GM23338 (cell line): ENCODE measurements at regions not wholly inside any gene's neighbourhood (a gene's known extent, or its start where the extent isn't known, plus 50 kb on each side); places are given as distances from the start of the nearest gene placed in this dataset.

Experiments
- ATAC-seq: fragments of 200-7000 bp; cut with Tn5 transposase; 3 replicates; pipeline ENCODE4 v1.9.1; 2020
- DNase-seq: peaks from one replicate; pipeline ENCODE4 v3.0.0-alpha.2; 2015; ENCODE audit warnings: low spot score
- H2AFZ ChIP-seq: fragments of 200-600 bp; sonication (generic); 2 replicates; pipeline ENCODE4 v1.8.0; 2016; ENCODE audit warnings: antibody characterized with exemption, mild to moderate bottlenecking, moderate library complexity
- H3F3A ChIP-seq: fragments of 200-600 bp; sonication (generic); replicated peaks from 2 replicates; pipeline ENCODE4 v1.8.0; 2017; ENCODE audit warnings: antibody characterized with exemption, mixed run types, low read depth
- H3K27ac ChIP-seq: fragments of 200-600 bp; sonication (generic); 2 replicates; pipeline ENCODE4 v1.6.1; 2016; ENCODE audit warnings: low read depth
- H3K27me3 ChIP-seq: fragments of 200-600 bp; sonication (generic); 2 replicates; pipeline ENCODE4 v1.8.0; 2016; ENCODE audit warnings: mild to moderate bottlenecking, mixed run types, moderate library complexity; ENCODE audit not compliant: insufficient read depth
- H3K36me3 ChIP-seq: fragments of 200-600 bp; sonication (generic); 2 replicates; pipeline ENCODE4 v1.8.0; 2016; ENCODE audit warnings: mild to moderate bottlenecking; ENCODE audit not compliant: insufficient read depth
- H3K4me1 ChIP-seq: fragments of 200-600 bp; sonication (generic); 2 replicates; pipeline ENCODE4 v1.8.0; 2016; ENCODE audit warnings: mild to moderate bottlenecking, moderate library complexity; ENCODE audit not compliant: insufficient read depth
- H3K4me2 ChIP-seq: fragments of 200-600 bp; sonication (generic); 2 replicates; pipeline ENCODE4 v1.7.1; 2017; ENCODE audit warnings: mixed run types
- H3K4me3 ChIP-seq: fragments of 200-600 bp; sonication (generic); 2 replicates; pipeline ENCODE4 v1.6.1; 2016; ENCODE audit warnings: mixed run types
- H3K79me2 ChIP-seq: fragments of 200-600 bp; sonication (generic); replicated peaks from 2 replicates; pipeline ENCODE4 v1.8.0; 2017; ENCODE audit warnings: mild to moderate bottlenecking; ENCODE audit not compliant: insufficient read depth
- H3K9me2 ChIP-seq: fragments of 200-600 bp; sonication (generic); 2 replicates; pipeline ENCODE4 v1.8.0; 2017; ENCODE audit not compliant: insufficient read depth
- H4K20me1 ChIP-seq: fragments of 200-600 bp; sonication (generic); replicated peaks from 2 replicates; pipeline ENCODE4 v1.8.0; 2017; ENCODE audit warnings: mild to moderate bottlenecking; ENCODE audit not compliant: insufficient read depth
- H3K27ac Mint-ChIP-seq: 2 replicates; pipeline ENCODE4 v1.8.0; 2020; ENCODE audit warnings: inconsistent platforms, mild to moderate bottlenecking, moderate library complexity, mixed read lengths
- H3K27me3 Mint-ChIP-seq: 3 replicates; pipeline ENCODE4 v1.8.0; 2022; ENCODE audit warnings: low read depth, mild to moderate bottlenecking, moderate library complexity, mixed read lengths, inconsistent platforms; ENCODE audit not compliant: insufficient read depth, poor library complexity
- H3K36me3 Mint-ChIP-seq: 3 replicates; pipeline ENCODE4 v1.8.0; 2021; ENCODE audit warnings: low read depth, mild to moderate bottlenecking, inconsistent platforms, moderate library complexity, mixed read lengths
- H3K4me1 Mint-ChIP-seq: 3 replicates; pipeline ENCODE4 v1.8.0; 2020; ENCODE audit warnings: mild to moderate bottlenecking, inconsistent platforms, mixed read lengths
- H3K4me3 Mint-ChIP-seq: 3 replicates; pipeline ENCODE4 v1.8.0; 2021; ENCODE audit warnings: moderate library complexity, mild to moderate bottlenecking, inconsistent platforms, mixed read lengths
- H3K9me3 Mint-ChIP-seq: 3 replicates; pipeline ENCODE4 v1.8.0; 2020; ENCODE audit warnings: moderate library complexity, mild to moderate bottlenecking, inconsistent platforms, mixed read lengths
- CREB1 ChIP-seq: fragments of 250-450 bp; sonication (Bioruptor Pico); IDR thresholded peaks from 2 replicates; pipeline ENCODE4 v1.5.0; 2020; ENCODE audit warnings: low read depth, mild to moderate bottlenecking, moderate library complexity
- EZH2 ChIP-seq: fragments of 200-600 bp; sonication (generic); IDR thresholded peaks from one replicate; pipeline ENCODE4 v1.8.0; 2017; ENCODE audit warnings: antibody characterized with exemption, mild to moderate bottlenecking, low read depth; ENCODE audit not compliant: unreplicated experiment
- EZH2phosphoT487 ChIP-seq: fragments of 200-600 bp; sonication (generic); IDR thresholded peaks from one replicate; pipeline ENCODE4 v1.8.1; 2018; ENCODE audit warnings: antibody characterized with exemption; ENCODE audit not compliant: unreplicated experiment
- JUNB ChIP-seq: IDR thresholded peaks from one replicate; pipeline ENCODE4 v1.6.1; 2016; ENCODE audit warnings: antibody characterized with exemption; ENCODE audit not compliant: unreplicated experiment
- NANOG ChIP-seq: IDR thresholded peaks from 2 replicates; pipeline ENCODE4 v1.6.1; 2016; ENCODE audit warnings: antibody characterized with exemption, borderline replicate concordance
- POLR2AphosphoS5 ChIP-seq: IDR thresholded peaks from 2 replicates; pipeline ENCODE4 v1.6.1; 2016; ENCODE audit warnings: antibody characterized with exemption, low read depth
- STAT1 ChIP-seq: IDR thresholded peaks from one replicate; pipeline ENCODE4 v1.6.1; 2016; ENCODE audit warnings: antibody characterized with exemption; ENCODE audit not compliant: unreplicated experiment
- ZNF114 ChIP-seq: fragments of 250-450 bp; sonication (Bioruptor Pico); IDR thresholded peaks from 2 replicates; pipeline ENCODE4 v1.5.0; 2020; ENCODE audit warnings: mild to moderate bottlenecking, moderate library complexity
- ZNF331 ChIP-seq: fragments of 250-450 bp; sonication (Bioruptor Pico); IDR thresholded peaks from 2 replicates; pipeline ENCODE4 v1.5.0; 2020; ENCODE audit warnings: low read depth, mild to moderate bottlenecking, moderate library complexity
- TF ChIP-seq, protein P1 (sequence below), 2 experiments: fragments of 200-600 bp in 1 of 2; sonication (generic) in 1 of 2; conservative IDR thresholded peaks; 2 replicates each; pipeline versions ENCODE4 v1.5.1 to v1.6.1; 2016 to 2017; ENCODE audit warnings: antibody characterized with exemption in 2 of 2, low read depth in 2 of 2, mild to moderate bottlenecking in 2 of 2, moderate library complexity in 1 of 2
- TF ChIP-seq, protein P2 (sequence below): IDR thresholded peaks from 2 replicates; pipeline ENCODE4 v1.6.1; 2016; ENCODE audit warnings: antibody characterized with exemption
- TF ChIP-seq, protein P3 (sequence below): fragments of 250-450 bp; sonication (Bioruptor Pico); IDR thresholded peaks from 2 replicates; pipeline ENCODE4 v1.5.0; 2020; ENCODE audit warnings: mild to moderate bottlenecking, moderate library complexity
- TF ChIP-seq, protein P4 (sequence below): IDR thresholded peaks from one replicate; pipeline ENCODE4 v1.6.1; 2018; ENCODE audit warnings: antibody characterized with exemption; ENCODE audit not compliant: unreplicated experiment

DNA sequence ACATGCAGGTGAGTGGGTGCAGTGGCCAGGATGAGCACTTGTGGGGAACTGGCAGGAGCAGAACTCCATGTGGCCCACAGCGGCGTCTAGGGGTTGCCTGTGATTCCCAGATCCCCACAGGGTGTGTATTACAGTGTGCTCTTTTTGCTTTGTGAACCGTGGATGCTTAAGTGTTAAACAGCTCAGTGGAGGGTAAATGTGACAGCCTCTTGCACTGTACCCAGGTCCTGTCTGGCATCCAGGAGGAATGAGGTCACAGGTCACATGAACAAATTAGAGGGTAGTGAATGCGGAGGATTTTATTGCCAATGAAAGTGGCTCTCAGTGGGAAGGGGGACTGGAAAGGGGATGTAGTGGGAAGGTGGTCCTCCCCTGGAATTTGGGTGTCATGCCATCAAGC is 447.8 kb downstream of the SPRY1 start:
- no peak overlapping the region for H3K27ac ChIP-seq
- H3K27me3 ChIP-seq = no peaks in the 10 kb centered on the region
- no peak overlapping the region for H3K4me2 ChIP-seq
- Mint-ChIP-seq H3K27me3 (peaks cover 4% of the 10 kb centered on the region), H3K9me3 (no peaks in the 10 kb centered on the region), H3K4me3 (no peak overlapping the region), H3K4me1 (peaks cover 16% of the 10 kb centered on the region), H3K27ac (no peak overlapping the region), H3K36me3 (peaks cover 14% of the 10 kb centered on the region; the same call in 2 of the 3 replicates)
- no peaks in the 10 kb centered on the region for H3K79me2 ChIP-seq
- no peak overlapping the region for H2AFZ ChIP-seq
- H3K4me1 ChIP-seq = peaks cover 12% of the 10 kb centered on the region; the same call in 1 of the 2 replicates
- TF ChIP-seq POLR2AphosphoS5 (no peak), EZH2phosphoT487 (no peak), ZNF331 (CRISPR knock-in tag) (no peak), JUNB (no peak), NANOG (no peak), EZH2 (no peak), CREB1 (no peak), STAT1 (no peak), ZNF114 (CRISPR knock-in tag) (no peak)
- TF ChIP-seq, protein P1, sequence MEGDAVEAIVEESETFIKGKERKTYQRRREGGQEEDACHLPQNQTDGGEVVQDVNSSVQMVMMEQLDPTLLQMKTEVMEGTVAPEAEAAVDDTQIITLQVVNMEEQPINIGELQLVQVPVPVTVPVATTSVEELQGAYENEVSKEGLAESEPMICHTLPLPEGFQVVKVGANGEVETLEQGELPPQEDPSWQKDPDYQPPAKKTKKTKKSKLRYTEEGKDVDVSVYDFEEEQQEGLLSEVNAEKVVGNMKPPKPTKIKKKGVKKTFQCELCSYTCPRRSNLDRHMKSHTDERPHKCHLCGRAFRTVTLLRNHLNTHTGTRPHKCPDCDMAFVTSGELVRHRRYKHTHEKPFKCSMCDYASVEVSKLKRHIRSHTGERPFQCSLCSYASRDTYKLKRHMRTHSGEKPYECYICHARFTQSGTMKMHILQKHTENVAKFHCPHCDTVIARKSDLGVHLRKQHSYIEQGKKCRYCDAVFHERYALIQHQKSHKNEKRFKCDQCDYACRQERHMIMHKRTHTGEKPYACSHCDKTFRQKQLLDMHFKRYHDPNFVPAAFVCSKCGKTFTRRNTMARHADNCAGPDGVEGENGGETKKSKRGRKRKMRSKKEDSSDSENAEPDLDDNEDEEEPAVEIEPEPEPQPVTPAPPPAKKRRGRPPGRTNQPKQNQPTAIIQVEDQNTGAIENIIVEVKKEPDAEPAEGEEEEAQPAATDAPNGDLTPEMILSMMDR (conservative IDR thresholded peaks at IDR 0.05; ENCODE audit: low read depth in 2 of 2) = no peak
- TF ChIP-seq, protein P2, sequence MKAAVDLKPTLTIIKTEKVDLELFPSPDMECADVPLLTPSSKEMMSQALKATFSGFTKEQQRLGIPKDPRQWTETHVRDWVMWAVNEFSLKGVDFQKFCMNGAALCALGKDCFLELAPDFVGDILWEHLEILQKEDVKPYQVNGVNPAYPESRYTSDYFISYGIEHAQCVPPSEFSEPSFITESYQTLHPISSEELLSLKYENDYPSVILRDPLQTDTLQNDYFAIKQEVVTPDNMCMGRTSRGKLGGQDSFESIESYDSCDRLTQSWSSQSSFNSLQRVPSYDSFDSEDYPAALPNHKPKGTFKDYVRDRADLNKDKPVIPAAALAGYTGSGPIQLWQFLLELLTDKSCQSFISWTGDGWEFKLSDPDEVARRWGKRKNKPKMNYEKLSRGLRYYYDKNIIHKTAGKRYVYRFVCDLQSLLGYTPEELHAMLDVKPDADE = no peak
- TF ChIP-seq, protein P3, sequence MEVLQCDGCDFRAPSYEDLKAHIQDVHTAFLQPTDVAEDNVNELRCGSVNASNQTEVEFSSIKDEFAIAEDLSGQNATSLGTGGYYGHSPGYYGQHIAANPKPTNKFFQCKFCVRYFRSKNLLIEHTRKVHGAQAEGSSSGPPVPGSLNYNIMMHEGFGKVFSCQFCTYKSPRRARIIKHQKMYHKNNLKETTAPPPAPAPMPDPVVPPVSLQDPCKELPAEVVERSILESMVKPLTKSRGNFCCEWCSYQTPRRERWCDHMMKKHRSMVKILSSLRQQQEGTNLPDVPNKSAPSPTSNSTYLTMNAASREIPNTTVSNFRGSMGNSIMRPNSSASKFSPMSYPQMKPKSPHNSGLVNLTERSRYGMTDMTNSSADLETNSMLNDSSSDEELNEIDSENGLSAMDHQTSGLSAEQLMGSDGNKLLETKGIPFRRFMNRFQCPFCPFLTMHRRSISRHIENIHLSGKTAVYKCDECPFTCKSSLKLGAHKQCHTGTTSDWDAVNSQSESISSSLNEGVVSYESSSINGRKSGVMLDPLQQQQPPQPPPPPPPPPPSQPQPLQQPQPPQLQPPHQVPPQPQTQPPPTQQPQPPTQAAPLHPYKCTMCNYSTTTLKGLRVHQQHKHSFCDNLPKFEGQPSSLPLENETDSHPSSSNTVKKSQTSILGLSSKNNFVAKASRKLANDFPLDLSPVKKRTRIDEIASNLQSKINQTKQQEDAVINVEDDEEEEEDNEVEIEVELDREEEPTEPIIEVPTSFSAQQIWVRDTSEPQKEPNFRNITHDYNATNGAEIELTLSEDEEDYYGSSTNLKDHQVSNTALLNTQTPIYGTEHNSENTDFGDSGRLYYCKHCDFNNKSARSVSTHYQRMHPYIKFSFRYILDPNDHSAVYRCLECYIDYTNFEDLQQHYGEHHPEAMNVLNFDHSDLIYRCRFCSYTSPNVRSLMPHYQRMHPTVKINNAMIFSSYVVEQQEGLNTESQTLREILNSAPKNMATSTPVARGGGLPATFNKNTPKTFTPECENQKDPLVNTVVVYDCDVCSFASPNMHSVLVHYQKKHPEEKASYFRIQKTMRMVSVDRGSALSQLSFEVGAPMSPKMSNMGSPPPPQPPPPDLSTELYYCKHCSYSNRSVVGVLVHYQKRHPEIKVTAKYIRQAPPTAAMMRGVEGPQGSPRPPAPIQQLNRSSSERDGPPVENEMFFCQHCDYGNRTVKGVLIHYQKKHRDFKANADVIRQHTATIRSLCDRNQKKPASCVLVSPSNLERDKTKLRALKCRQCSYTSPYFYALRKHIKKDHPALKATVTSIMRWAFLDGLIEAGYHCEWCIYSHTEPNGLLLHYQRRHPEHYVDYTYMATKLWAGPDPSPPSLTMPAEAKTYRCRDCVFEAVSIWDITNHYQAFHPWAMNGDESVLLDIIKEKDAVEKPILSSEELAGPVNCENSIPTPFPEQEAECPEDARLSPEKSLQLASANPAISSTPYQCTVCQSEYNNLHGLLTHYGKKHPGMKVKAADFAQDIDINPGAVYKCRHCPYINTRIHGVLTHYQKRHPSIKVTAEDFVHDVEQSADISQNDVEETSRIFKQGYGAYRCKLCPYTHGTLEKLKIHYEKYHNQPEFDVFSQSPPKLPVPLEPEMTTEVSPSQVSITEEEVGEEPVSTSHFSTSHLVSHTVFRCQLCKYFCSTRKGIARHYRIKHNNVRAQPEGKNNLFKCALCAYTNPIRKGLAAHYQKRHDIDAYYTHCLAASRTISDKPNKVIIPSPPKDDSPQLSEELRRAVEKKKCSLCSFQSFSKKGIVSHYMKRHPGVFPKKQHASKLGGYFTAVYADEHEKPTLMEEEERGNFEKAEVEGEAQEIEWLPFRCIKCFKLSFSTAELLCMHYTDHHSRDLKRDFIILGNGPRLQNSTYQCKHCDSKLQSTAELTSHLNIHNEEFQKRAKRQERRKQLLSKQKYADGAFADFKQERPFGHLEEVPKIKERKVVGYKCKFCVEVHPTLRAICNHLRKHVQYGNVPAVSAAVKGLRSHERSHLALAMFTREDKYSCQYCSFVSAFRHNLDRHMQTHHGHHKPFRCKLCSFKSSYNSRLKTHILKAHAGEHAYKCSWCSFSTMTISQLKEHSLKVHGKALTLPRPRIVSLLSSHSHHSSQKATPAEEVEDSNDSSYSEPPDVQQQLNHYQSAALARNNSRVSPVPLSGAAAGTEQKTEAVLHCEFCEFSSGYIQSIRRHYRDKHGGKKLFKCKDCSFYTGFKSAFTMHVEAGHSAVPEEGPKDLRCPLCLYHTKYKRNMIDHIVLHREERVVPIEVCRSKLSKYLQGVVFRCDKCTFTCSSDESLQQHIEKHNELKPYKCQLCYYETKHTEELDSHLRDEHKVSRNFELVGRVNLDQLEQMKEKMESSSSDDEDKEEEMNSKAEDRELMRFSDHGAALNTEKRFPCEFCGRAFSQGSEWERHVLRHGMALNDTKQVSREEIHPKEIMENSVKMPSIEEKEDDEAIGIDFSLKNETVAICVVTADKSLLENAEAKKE (CRISPR knock-in tag) = no peak
- TF ChIP-seq, protein P4, sequence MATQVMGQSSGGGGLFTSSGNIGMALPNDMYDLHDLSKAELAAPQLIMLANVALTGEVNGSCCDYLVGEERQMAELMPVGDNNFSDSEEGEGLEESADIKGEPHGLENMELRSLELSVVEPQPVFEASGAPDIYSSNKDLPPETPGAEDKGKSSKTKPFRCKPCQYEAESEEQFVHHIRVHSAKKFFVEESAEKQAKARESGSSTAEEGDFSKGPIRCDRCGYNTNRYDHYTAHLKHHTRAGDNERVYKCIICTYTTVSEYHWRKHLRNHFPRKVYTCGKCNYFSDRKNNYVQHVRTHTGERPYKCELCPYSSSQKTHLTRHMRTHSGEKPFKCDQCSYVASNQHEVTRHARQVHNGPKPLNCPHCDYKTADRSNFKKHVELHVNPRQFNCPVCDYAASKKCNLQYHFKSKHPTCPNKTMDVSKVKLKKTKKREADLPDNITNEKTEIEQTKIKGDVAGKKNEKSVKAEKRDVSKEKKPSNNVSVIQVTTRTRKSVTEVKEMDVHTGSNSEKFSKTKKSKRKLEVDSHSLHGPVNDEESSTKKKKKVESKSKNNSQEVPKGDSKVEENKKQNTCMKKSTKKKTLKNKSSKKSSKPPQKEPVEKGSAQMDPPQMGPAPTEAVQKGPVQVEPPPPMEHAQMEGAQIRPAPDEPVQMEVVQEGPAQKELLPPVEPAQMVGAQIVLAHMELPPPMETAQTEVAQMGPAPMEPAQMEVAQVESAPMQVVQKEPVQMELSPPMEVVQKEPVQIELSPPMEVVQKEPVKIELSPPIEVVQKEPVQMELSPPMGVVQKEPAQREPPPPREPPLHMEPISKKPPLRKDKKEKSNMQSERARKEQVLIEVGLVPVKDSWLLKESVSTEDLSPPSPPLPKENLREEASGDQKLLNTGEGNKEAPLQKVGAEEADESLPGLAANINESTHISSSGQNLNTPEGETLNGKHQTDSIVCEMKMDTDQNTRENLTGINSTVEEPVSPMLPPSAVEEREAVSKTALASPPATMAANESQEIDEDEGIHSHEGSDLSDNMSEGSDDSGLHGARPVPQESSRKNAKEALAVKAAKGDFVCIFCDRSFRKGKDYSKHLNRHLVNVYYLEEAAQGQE = no peak
- no peaks in the 10 kb centered on the region for H3K9me2 ChIP-seq
- no peak for DNase-seq
- ATAC-seq = no peak
- H4K20me1 ChIP-seq = no peaks in the 10 kb centered on the region
- H3F3A ChIP-seq = no peaks in the 10 kb centered on the region
- H3K4me3 ChIP-seq = no peak overlapping the region
- no peaks in the 10 kb centered on the region for H3K36me3 ChIP-seq
